Effector memory CD4-positive, alpha-beta T cell (primary cell): ENCODE measurements at regions not wholly inside any gene's neighbourhood (a gene's known extent, or its start where the extent isn't known, plus 50 kb on each side); places are given as distances from the start of the nearest gene placed in this dataset.
"Not testable (repeated sequence)": the region's sequence is repeated elsewhere in the genome, so short reads cannot be mapped to it uniquely, and the experiment has no call there.

Source experiments
- DNase-seq, 3 donors: peaks; one replicate each; pipeline ENCODE4 v3.0.0-alpha.2; 2020
- H3K27ac ChIP-seq: 2 replicates; pipeline ENCODE4 v1.7.0; 2013; ENCODE audit warnings: mild to moderate bottlenecking, low read length, moderate library complexity; ENCODE audit not compliant: insufficient read depth, poor library complexity, severe bottlenecking
- H3K27me3 ChIP-seq: replicated peaks from 2 replicates; pipeline ENCODE4 v1.7.0; 2013; ENCODE audit warnings: mild to moderate bottlenecking, low read length; ENCODE audit not compliant: insufficient read depth, control insufficient read depth, poor library complexity, severe bottlenecking
- H3K36me3 ChIP-seq: 2 replicates; pipeline ENCODE4 v1.7.0; 2013; ENCODE audit warnings: mild to moderate bottlenecking, low read length, moderate library complexity; ENCODE audit not compliant: control insufficient read depth, insufficient read depth
- H3K4me1 ChIP-seq: 2 replicates; pipeline ENCODE4 v1.7.0; 2013; ENCODE audit warnings: low read length, mild to moderate bottlenecking; ENCODE audit not compliant: control insufficient read depth, insufficient read depth, poor library complexity, severe bottlenecking
- H3K4me3 ChIP-seq: 2 replicates; pipeline ENCODE4 v1.7.0; 2013; ENCODE audit warnings: low read length, low read depth, mild to moderate bottlenecking; ENCODE audit not compliant: insufficient read depth, poor library complexity, severe bottlenecking
- H3K9me3 ChIP-seq: 2 replicates; pipeline ENCODE4 v1.7.0; 2013; ENCODE audit warnings: mild to moderate bottlenecking, low read length, moderate library complexity; ENCODE audit not compliant: control insufficient read depth

DNA sequence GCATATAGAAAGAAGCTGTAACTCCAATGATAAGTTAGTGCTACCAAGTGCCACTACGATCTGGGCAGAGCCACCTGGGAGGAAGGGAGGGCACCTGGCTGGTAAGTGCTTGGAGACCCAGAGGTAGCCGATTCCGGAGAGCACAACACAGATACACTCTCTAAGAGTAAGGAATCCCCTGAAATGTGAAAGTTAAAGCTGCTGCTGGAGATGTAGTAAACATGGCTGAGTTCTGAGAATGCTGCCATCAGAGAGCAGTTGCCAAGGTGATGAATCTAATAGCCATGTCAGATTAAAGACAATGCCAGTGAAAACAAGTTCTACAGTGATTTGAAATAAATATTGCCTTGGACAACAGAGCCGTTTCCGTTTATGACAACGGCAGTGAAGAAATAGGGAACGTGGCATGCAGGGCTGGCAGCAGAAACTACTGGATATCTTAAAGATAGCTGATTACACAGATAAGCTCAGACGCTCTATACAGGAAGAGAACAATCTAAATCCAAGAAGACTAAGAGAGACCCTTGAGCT, 561.2 kb upstream of the C9orf72 start:
- no peaks in the 10 kb centered on the region for H3K36me3 ChIP-seq
- no peaks in the 10 kb centered on the region for H3K9me3 ChIP-seq
- no peak overlapping the region for H3K4me3 ChIP-seq
- H3K4me1 ChIP-seq = no peaks in the 10 kb centered on the region
- H3K27ac ChIP-seq = no peak overlapping the region
- no peaks in the 10 kb centered on the region for H3K27me3 ChIP-seq
- no peak for DNase-seq

DNA sequence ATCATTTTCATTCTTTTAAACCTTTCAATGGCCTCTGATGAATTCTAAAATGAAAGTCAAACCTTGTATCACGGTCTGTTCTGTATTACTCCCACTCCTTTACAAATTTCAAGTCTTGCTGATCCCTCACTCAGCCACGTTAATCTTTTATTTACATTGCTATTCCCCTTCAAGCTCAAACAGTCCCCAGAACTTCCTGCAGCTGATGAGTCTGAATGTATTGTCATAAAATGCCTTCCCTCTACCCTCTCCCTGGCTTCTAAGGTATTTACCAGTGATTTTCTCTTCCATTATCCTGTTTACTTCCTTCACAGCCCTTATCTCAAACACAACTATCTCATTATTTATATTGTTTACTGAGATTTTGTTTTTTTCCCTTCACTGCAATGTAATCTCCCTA, 562.3 kb upstream of the C9orf72 start:
- Histone ChIP-seq H3K36me3 (no peaks in the 10 kb centered on the region), H3K27ac (no peak overlapping the region), H3K4me1 (no peaks in the 10 kb centered on the region), H3K27me3 (no peaks in the 10 kb centered on the region), H3K9me3 (no peaks in the 10 kb centered on the region), H3K4me3 (no peak overlapping the region)
- no peak for DNase-seq

DNA sequence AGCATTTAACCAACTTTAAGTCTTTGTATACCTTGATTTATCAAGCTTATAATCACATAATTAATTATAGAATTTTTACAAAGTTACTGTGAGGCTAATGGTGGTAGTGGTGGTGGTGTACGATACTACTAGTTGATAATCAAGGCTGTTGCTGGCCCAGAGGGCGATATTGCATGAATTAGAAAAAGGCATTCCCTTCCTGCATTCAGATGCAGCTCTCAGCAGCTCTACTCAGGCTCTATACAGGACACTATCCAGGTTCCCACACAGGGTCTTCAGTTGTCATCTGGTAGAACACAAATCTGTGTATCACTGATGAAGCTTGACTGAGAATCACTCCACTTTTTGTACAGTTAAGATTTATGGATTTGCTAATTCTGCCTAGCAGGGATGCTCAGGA, 562.8 kb upstream of the C9orf72 start:
- Histone ChIP-seq H3K27me3 (no peaks in the 10 kb centered on the region), H3K36me3 (no peaks in the 10 kb centered on the region), H3K4me1 (no peaks in the 10 kb centered on the region), H3K27ac (no peak overlapping the region), H3K9me3 (no peaks in the 10 kb centered on the region), H3K4me3 (no peak overlapping the region)
- no peak for DNase-seq

GRCh38 chr9:28147430-28147829, 574.1 kb upstream of the C9orf72 start:
- not testable (repeated sequence) for H3K27ac ChIP-seq, DNase-seq, H3K27me3 ChIP-seq, H3K9me3 ChIP-seq, H3K36me3 ChIP-seq, H3K4me1 ChIP-seq, H3K4me3 ChIP-seq

DNA sequence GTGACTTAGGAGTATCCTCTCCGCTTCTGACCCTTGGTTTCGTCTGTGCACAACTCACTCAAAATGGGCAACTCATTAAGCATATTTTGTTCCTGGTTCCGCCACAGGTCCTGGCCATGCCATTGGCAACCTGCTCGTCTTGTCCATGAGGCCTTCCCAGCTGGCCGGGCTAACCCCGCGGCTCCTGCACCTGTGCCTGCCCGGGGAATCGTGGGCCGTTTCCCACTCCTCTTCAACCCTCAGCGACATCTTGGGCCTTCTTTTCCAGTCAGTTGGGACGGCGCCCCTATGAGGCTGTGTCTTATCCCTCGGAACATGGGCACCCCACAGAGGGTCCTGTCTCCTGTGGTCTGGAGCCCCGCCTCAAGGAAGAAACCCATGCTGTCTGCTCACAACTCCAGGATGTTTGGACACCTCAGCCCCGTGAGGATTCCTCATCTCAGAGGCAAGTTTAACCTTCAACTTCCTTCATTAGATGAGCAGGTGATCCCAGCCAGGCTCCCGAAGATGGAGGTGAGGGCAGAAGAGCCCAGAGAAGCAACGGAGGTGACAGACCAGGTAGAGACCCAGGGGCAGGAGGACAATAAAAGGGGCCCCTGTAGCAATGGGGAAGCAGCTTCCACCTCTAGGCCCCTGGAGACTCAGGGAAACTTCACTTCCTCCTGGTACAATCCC, 574.8 kb upstream of the C9orf72 start:
- H3K27ac ChIP-seq, H3K9me3 ChIP-seq, H3K4me3 ChIP-seq, DNase-seq, H3K27me3 ChIP-seq, H3K4me1 ChIP-seq, H3K36me3 ChIP-seq: not testable (repeated sequence)

GRCh38 chr9:28149361-28150050, 576.2 kb upstream of the C9orf72 start:
- H3K4me1 ChIP-seq, H3K27me3 ChIP-seq, DNase-seq, H3K27ac ChIP-seq, H3K36me3 ChIP-seq, H3K4me3 ChIP-seq, H3K9me3 ChIP-seq: not testable (repeated sequence)

DNA sequence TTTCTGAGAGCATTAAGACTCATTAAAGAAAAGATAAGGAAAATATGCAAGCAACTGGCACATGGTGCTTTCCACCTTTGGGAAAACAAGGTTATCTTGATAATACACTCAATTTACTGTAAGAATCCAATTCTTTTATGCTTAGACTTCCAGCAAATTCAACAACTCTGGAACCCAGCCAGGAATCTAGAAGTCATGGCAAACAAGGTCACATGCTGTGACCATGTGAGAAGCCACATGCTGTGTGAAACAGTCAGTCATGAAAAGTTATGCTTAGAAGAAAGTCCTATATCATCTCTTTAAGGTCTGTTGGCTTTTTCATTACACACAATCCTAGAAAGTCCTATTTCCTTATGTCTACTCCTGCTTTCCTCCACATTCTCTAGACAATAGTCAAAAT, 581.8 kb upstream of the C9orf72 start:
- Histone ChIP-seq H3K27me3 (no peaks in the 10 kb centered on the region), H3K27ac (no peak overlapping the region), H3K9me3 (no peaks in the 10 kb centered on the region), H3K36me3 (no peaks in the 10 kb centered on the region), H3K4me1 (no peaks in the 10 kb centered on the region), H3K4me3 (no peak overlapping the region)
- DNase-seq = no peak

GRCh38 chr9:28155671-28156070, 582.4 kb upstream of the C9orf72 start:
- Histone ChIP-seq H3K4me3 (no peak overlapping the region), H3K27me3 (no peaks in the 10 kb centered on the region), H3K9me3 (no peaks in the 10 kb centered on the region), H3K36me3 (no peaks in the 10 kb centered on the region), H3K4me1 (no peaks in the 10 kb centered on the region), H3K27ac (no peak overlapping the region)
- no peak for DNase-seq

- no peaks in the 10 kb centered on the region for H3K27me3 ChIP-seq
- no peaks in the 10 kb centered on the region for H3K36me3 ChIP-seq
- no peaks in the 10 kb centered on the region for H3K4me1 ChIP-seq
- no peak overlapping the region for H3K27ac ChIP-seq
- no peaks in the 10 kb centered on the region for H3K9me3 ChIP-seq
- no peak for DNase-seq
- H3K4me3 ChIP-seq = no peak overlapping the region
These were observed 585.2 kb upstream of the C9orf72 start for GRCh38 chr9:28158451-28158850.

DNA sequence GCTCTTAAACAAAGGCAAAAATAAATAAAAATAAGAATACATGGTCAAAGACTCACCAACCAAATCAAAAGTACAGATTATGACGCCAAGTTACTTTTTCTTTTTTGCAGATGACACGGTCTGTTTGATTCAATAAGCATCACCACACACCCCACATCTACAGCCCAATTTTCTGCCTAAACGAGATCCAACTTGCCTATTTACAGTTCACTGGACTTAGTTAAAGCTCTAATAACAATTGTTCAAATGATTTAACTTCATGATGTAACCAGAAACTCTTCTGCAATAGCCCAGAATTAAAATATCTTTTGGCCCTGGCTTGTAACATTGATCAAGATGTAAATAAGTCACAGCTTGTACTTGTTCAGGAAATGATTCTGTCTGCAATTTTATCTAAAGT, 590.3 kb upstream of the C9orf72 start:
- Histone ChIP-seq H3K27me3 (no peaks in the 10 kb centered on the region), H3K36me3 (no peaks in the 10 kb centered on the region), H3K27ac (no peak overlapping the region), H3K9me3 (no peaks in the 10 kb centered on the region), H3K4me1 (no peaks in the 10 kb centered on the region), H3K4me3 (no peak overlapping the region)
- no peak for DNase-seq
